ENCODE measurements at regions not wholly inside any gene's neighbourhood (a gene's known extent, or its start where the extent isn't known, plus 50 kb on each side); places are given as distances from the start of the nearest gene placed in this dataset.

- Histone ChIP-seq H3K36me3 (ENCODE audit: control insufficient read depth in 3 of 3, insufficient read depth in 2 of 3, low read depth in 1 of 3, low read length in 3 of 3) (no peaks in the 10 kb centered on the region), H3K4me1 (ENCODE audit: control insufficient read depth in 3 of 3, insufficient read depth in 2 of 3, low read depth in 1 of 3, low read length in 2 of 3) (no peaks in the 10 kb centered on the region), H3K27ac (ENCODE audit: low read depth in 1 of 3, low read length in 2 of 3) (no peak overlapping the region), H3K9me3 (ENCODE audit: control insufficient read depth in 2 of 2, insufficient read depth in 1 of 2, low read depth in 1 of 2, low read length in 1 of 2) (no peaks in the 10 kb centered on the region), H3K4me3 (ENCODE audit: low read depth in 1 of 3, low read length in 3 of 3) (no peak overlapping the region), H3K27me3 (ENCODE audit: control insufficient read depth in 3 of 3, insufficient read depth in 3 of 3, low read length in 3 of 3) (no peaks in the 10 kb centered on the region)
- WGBS, 3 donors = 47 to 69% (median 60%) methylated on average over 1 of the region's 1 CpG
- FAIRE-seq (no peak), DNase-seq (peak in 1 of 2 donors; percentile 3)
Measured at GRCh38 chr12:90274407-90274806, 565.8 kb upstream of the ATP2B1 start.

GRCh38 chr12:90268574-90268973 is 559.9 kb upstream of the ATP2B1 start:
- FAIRE-seq = no peak
- Histone ChIP-seq H3K27me3 (ENCODE audit: control insufficient read depth in 3 of 3, insufficient read depth in 3 of 3, low read length in 3 of 3) (no peaks in the 10 kb centered on the region), H3K4me1 (ENCODE audit: control insufficient read depth in 3 of 3, insufficient read depth in 2 of 3, low read depth in 1 of 3, low read length in 2 of 3) (no peaks in the 10 kb centered on the region), H3K9me3 (ENCODE audit: control insufficient read depth in 2 of 2, insufficient read depth in 1 of 2, low read depth in 1 of 2, low read length in 1 of 2) (no peaks in the 10 kb centered on the region), H3K4me3 (ENCODE audit: low read depth in 1 of 3, low read length in 3 of 3) (no peak overlapping the region), H3K36me3 (ENCODE audit: control insufficient read depth in 3 of 3, insufficient read depth in 2 of 3, low read depth in 1 of 3, low read length in 3 of 3) (no peaks in the 10 kb centered on the region), H3K27ac (ENCODE audit: low read depth in 1 of 3, low read length in 2 of 3) (no peak overlapping the region)
- DNase-seq = no peak
- WGBS, 3 donors = 69 to 71% (median 71%) methylated on average over 3 of the region's 3 CpGs

- no peaks in the 10 kb centered on the region for H3K9me3 ChIP-seq (ENCODE audit: control insufficient read depth in 2 of 2, insufficient read depth in 1 of 2, low read depth in 1 of 2, low read length in 1 of 2)
- no peak overlapping the region for H3K27ac ChIP-seq (ENCODE audit: low read depth in 1 of 3, low read length in 2 of 3)
- FAIRE-seq = no peak
- no peaks in the 10 kb centered on the region for H3K4me1 ChIP-seq (ENCODE audit: control insufficient read depth in 3 of 3, insufficient read depth in 2 of 3, low read depth in 1 of 3, low read length in 2 of 3)
- H3K36me3 ChIP-seq (ENCODE audit: control insufficient read depth in 3 of 3, insufficient read depth in 2 of 3, low read depth in 1 of 3, low read length in 3 of 3) = no peaks in the 10 kb centered on the region
- no peaks in the 10 kb centered on the region for H3K27me3 ChIP-seq (ENCODE audit: control insufficient read depth in 3 of 3, insufficient read depth in 3 of 3, low read length in 3 of 3)
- no peak overlapping the region for H3K4me3 ChIP-seq (ENCODE audit: low read depth in 1 of 3, low read length in 3 of 3)
- no peak for DNase-seq
Measured at GRCh38 chr12:90262251-90262650, 553.6 kb upstream of the ATP2B1 start.

GRCh38 chr12:90261283-90261682 is 552.6 kb upstream of the ATP2B1 start:
- DNase-seq = no peak
- Histone ChIP-seq H3K27ac (ENCODE audit: low read depth in 1 of 3, low read length in 2 of 3) (no peak overlapping the region), H3K9me3 (ENCODE audit: control insufficient read depth in 2 of 2, insufficient read depth in 1 of 2, low read depth in 1 of 2, low read length in 1 of 2) (no peaks in the 10 kb centered on the region), H3K36me3 (ENCODE audit: control insufficient read depth in 3 of 3, insufficient read depth in 2 of 3, low read depth in 1 of 3, low read length in 3 of 3) (no peaks in the 10 kb centered on the region), H3K4me3 (ENCODE audit: low read depth in 1 of 3, low read length in 3 of 3) (no peak overlapping the region), H3K27me3 (ENCODE audit: control insufficient read depth in 3 of 3, insufficient read depth in 3 of 3, low read length in 3 of 3) (no peaks in the 10 kb centered on the region), H3K4me1 (ENCODE audit: control insufficient read depth in 3 of 3, insufficient read depth in 2 of 3, low read depth in 1 of 3, low read length in 2 of 3) (no peaks in the 10 kb centered on the region)
- no peak for FAIRE-seq

- DNase-seq (no peak), FAIRE-seq (no peak)
- Histone ChIP-seq H3K4me3 (ENCODE audit: low read depth in 1 of 3, low read length in 3 of 3) (no peak overlapping the region), H3K36me3 (ENCODE audit: control insufficient read depth in 3 of 3, insufficient read depth in 2 of 3, low read depth in 1 of 3, low read length in 3 of 3) (no peaks in the 10 kb centered on the region), H3K4me1 (ENCODE audit: control insufficient read depth in 3 of 3, insufficient read depth in 2 of 3, low read depth in 1 of 3, low read length in 2 of 3) (no peaks in the 10 kb centered on the region), H3K27ac (ENCODE audit: low read depth in 1 of 3, low read length in 2 of 3) (no peak overlapping the region), H3K27me3 (ENCODE audit: control insufficient read depth in 3 of 3, insufficient read depth in 3 of 3, low read length in 3 of 3) (no peaks in the 10 kb centered on the region), H3K9me3 (ENCODE audit: control insufficient read depth in 2 of 2, insufficient read depth in 1 of 2, low read depth in 1 of 2, low read length in 1 of 2) (no peaks in the 10 kb centered on the region)
- 68 to 89% (median 70%) methylated on average over 1 of the region's 1 CpG for WGBS, 3 donors
Measured at GRCh38 chr12:90260136-90260535, 551.5 kb upstream of the ATP2B1 start.

GRCh38 chr12:90257927-90258624 is 549.4 kb upstream of the ATP2B1 start:
- Histone ChIP-seq H3K4me3 (ENCODE audit: low read depth in 1 of 3, low read length in 3 of 3) (no peak overlapping the region), H3K27ac (ENCODE audit: low read depth in 1 of 3, low read length in 2 of 3) (no peak overlapping the region), H3K4me1 (ENCODE audit: control insufficient read depth in 3 of 3, insufficient read depth in 2 of 3, low read depth in 1 of 3, low read length in 2 of 3) (no peaks in the 10 kb centered on the region), H3K27me3 (ENCODE audit: control insufficient read depth in 3 of 3, insufficient read depth in 3 of 3, low read length in 3 of 3) (no peaks in the 10 kb centered on the region), H3K36me3 (ENCODE audit: control insufficient read depth in 3 of 3, insufficient read depth in 2 of 3, low read depth in 1 of 3, low read length in 3 of 3) (no peaks in the 10 kb centered on the region), H3K9me3 (ENCODE audit: control insufficient read depth in 2 of 2, insufficient read depth in 1 of 2, low read depth in 1 of 2, low read length in 1 of 2) (no peaks in the 10 kb centered on the region)
- 79 to 92% (median 92%) methylated on average over 4 of the region's 4 CpGs for WGBS, 3 donors
- DNase-seq (no peak), FAIRE-seq (no peak)

GRCh38 chr12:90254796-90255195 is 546.2 kb upstream of the ATP2B1 start:
- Histone ChIP-seq H3K4me1 (ENCODE audit: control insufficient read depth in 3 of 3, insufficient read depth in 2 of 3, low read depth in 1 of 3, low read length in 2 of 3) (peaks cover 0 to 5% (median 2%) of the 10 kb centered on the region in 3 donors), H3K27me3 (ENCODE audit: control insufficient read depth in 3 of 3, insufficient read depth in 3 of 3, low read length in 3 of 3) (no peaks in the 10 kb centered on the region), H3K4me3 (ENCODE audit: low read depth in 1 of 3, low read length in 3 of 3) (no peak overlapping the region), H3K36me3 (ENCODE audit: control insufficient read depth in 3 of 3, insufficient read depth in 2 of 3, low read depth in 1 of 3, low read length in 3 of 3) (no peaks in the 10 kb centered on the region), H3K27ac (ENCODE audit: low read depth in 1 of 3, low read length in 2 of 3) (no peak overlapping the region), H3K9me3 (ENCODE audit: control insufficient read depth in 2 of 2, insufficient read depth in 1 of 2, low read depth in 1 of 2, low read length in 1 of 2) (no peaks in the 10 kb centered on the region)
- DNase-seq (no peak), FAIRE-seq (no peak)

GRCh38 chr12:90253674-90254181 is 545.1 kb upstream of the ATP2B1 start:
- H3K27me3 ChIP-seq (ENCODE audit: control insufficient read depth in 3 of 3, insufficient read depth in 3 of 3, low read length in 3 of 3) = no peaks in the 10 kb centered on the region
- DNase-seq (peak; percentile 56 to 75), FAIRE-seq (no peak)
- H3K4me1 ChIP-seq (ENCODE audit: control insufficient read depth in 3 of 3, insufficient read depth in 2 of 3, low read depth in 1 of 3, low read length in 2 of 3) = peaks cover 0 to 5% (median 2%) of the 10 kb centered on the region in 3 donors
- 11 to 24% (median 16%) methylated on average over 8 of the region's 8 CpGs for WGBS, 3 donors
- H3K27ac ChIP-seq (ENCODE audit: low read depth in 1 of 3, low read length in 2 of 3) = no peak overlapping the region
- H3K9me3 ChIP-seq (ENCODE audit: control insufficient read depth in 2 of 2, insufficient read depth in 1 of 2, low read depth in 1 of 2, low read length in 1 of 2) = no peaks in the 10 kb centered on the region
- H3K36me3 ChIP-seq (ENCODE audit: control insufficient read depth in 3 of 3, insufficient read depth in 2 of 3, low read depth in 1 of 3, low read length in 3 of 3) = no peaks in the 10 kb centered on the region
- H3K4me3 ChIP-seq (ENCODE audit: low read depth in 1 of 3, low read length in 3 of 3) = no peak overlapping the region

GRCh38 chr12:90253136-90253535 is 544.5 kb upstream of the ATP2B1 start:
- Histone ChIP-seq H3K27me3 (ENCODE audit: control insufficient read depth in 3 of 3, insufficient read depth in 3 of 3, low read length in 3 of 3) (no peaks in the 10 kb centered on the region), H3K4me1 (ENCODE audit: control insufficient read depth in 3 of 3, insufficient read depth in 2 of 3, low read depth in 1 of 3, low read length in 2 of 3) (peaks cover 0 to 5% (median 2%) of the 10 kb centered on the region in 3 donors), H3K4me3 (ENCODE audit: low read depth in 1 of 3, low read length in 3 of 3) (no peak overlapping the region), H3K9me3 (ENCODE audit: control insufficient read depth in 2 of 2, insufficient read depth in 1 of 2, low read depth in 1 of 2, low read length in 1 of 2) (no peaks in the 10 kb centered on the region), H3K36me3 (ENCODE audit: control insufficient read depth in 3 of 3, insufficient read depth in 2 of 3, low read depth in 1 of 3, low read length in 3 of 3) (no peaks in the 10 kb centered on the region), H3K27ac (ENCODE audit: low read depth in 1 of 3, low read length in 2 of 3) (no peak overlapping the region)
- FAIRE-seq = no peak
- no peak for DNase-seq
- WGBS, 3 donors = 76 to 80% (median 77%) methylated on average over 4 of the region's 4 CpGs
